PFSK-1 (cell line): ENCODE measurements at regions not wholly inside any gene's neighbourhood (a gene's known extent, or its start where the extent isn't known, plus 50 kb on each side); places are given as distances from the start of the nearest gene placed in this dataset.

Experiments
- FOXP2 ChIP-seq: optimal IDR thresholded peaks from 2 replicates; pipeline ENCODE3; 2011; ENCODE audit warnings: borderline replicate concordance, control low read depth, inconsistent platforms; ENCODE audit not compliant: insufficient read depth; ENCODE audit errors: extremely low read length, extremely low read depth
- POLR2AphosphoS5 ChIP-seq: IDR thresholded peaks from 2 replicates; pipeline ENCODE4 v1.6.1; 2012; ENCODE audit warnings: low read depth, mild to moderate bottlenecking, control low read depth, low read length, moderate library complexity
- REST ChIP-seq, 2 experiments: IDR thresholded peaks; 2 replicates each; pipeline versions ENCODE4 v1.6.1 to v1.8.0; 2011 to 2012; ENCODE audit warnings: low read depth in 2 of 2, low read length in 2 of 2, control low read depth in 1 of 2, inconsistent platforms in 1 of 2, mild to moderate bottlenecking in 1 of 2, moderate library complexity in 1 of 2; ENCODE audit not compliant: insufficient read depth in 1 of 2
- SIN3A ChIP-seq: IDR thresholded peaks from 2 replicates; pipeline ENCODE4 v1.6.1; 2012; ENCODE audit warnings: mild to moderate bottlenecking, low read length, moderate library complexity, borderline replicate concordance; ENCODE audit not compliant: insufficient read depth
- TAF1 ChIP-seq: IDR thresholded peaks from 2 replicates; pipeline ENCODE4 v1.6.1; 2012; ENCODE audit warnings: low read length, control low read depth, borderline replicate concordance; ENCODE audit not compliant: insufficient read depth

GRCh38 chr7:124489925-124490324 lies 275.7 kb downstream of the GPR37 start:
- TF ChIP-seq TAF1 (no peak), REST (IDR thresholded peaks at IDR 0.05; ENCODE audit: insufficient read depth in 1 of 2, low read depth in 2 of 2, low read length in 2 of 2) (no peak), POLR2AphosphoS5 (no peak), SIN3A (no peak), FOXP2 (no peak)

GRCh38 chr7:124489082-124489819 lies 276.3 kb downstream of the GPR37 start:
- TF ChIP-seq REST (IDR thresholded peaks at IDR 0.05; ENCODE audit: insufficient read depth in 1 of 2, low read depth in 2 of 2, low read length in 2 of 2) = no peak
- TF ChIP-seq POLR2AphosphoS5 = no peak
- no peak for TF ChIP-seq TAF1
- no peak for TF ChIP-seq FOXP2
- no peak for TF ChIP-seq SIN3A

GRCh38 chr7:124482229-124482628 lies 283.4 kb downstream of the GPR37 start:
- TF ChIP-seq SIN3A = no peak
- no peak for TF ChIP-seq TAF1
- TF ChIP-seq POLR2AphosphoS5 = no peak
- no peak for TF ChIP-seq FOXP2
- no peak for TF ChIP-seq REST (IDR thresholded peaks at IDR 0.05; ENCODE audit: insufficient read depth in 1 of 2, low read depth in 2 of 2, low read length in 2 of 2)

- TF ChIP-seq POLR2AphosphoS5 (no peak), SIN3A (no peak), TAF1 (no peak), FOXP2 (no peak), REST (IDR thresholded peaks at IDR 0.05; ENCODE audit: insufficient read depth in 1 of 2, low read depth in 2 of 2, low read length in 2 of 2) (no peak)
Observed at GRCh38 chr7:124480821-124481290, 284.7 kb downstream of the GPR37 start.

GRCh38 chr7:124480036-124480820 lies 285.4 kb downstream of the GPR37 start:
- TF ChIP-seq REST (IDR thresholded peaks at IDR 0.05; ENCODE audit: insufficient read depth in 1 of 2, low read depth in 2 of 2, low read length in 2 of 2) = no peak
- TF ChIP-seq SIN3A = no peak
- no peak for TF ChIP-seq POLR2AphosphoS5
- no peak for TF ChIP-seq FOXP2
- no peak for TF ChIP-seq TAF1
